HG03439 (cell line): ENCODE measurements at regions not wholly inside any gene's neighbourhood (a gene's known extent, or its start where the extent isn't known, plus 50 kb on each side); places are given as distances from the start of the nearest gene placed in this dataset.
"Not testable (repeated sequence)": the region's sequence is repeated elsewhere in the genome, so short reads cannot be mapped to it uniquely, and the experiment has no call there.

Experiments
- ATAC-seq: cut with Tn5 transposase; IDR thresholded peaks from one replicate; pipeline ENCODE4 v1.9.1; 2021; ENCODE audit warnings: mild to moderate bottlenecking, moderate library complexity; ENCODE audit not compliant: unreplicated experiment

DNA sequence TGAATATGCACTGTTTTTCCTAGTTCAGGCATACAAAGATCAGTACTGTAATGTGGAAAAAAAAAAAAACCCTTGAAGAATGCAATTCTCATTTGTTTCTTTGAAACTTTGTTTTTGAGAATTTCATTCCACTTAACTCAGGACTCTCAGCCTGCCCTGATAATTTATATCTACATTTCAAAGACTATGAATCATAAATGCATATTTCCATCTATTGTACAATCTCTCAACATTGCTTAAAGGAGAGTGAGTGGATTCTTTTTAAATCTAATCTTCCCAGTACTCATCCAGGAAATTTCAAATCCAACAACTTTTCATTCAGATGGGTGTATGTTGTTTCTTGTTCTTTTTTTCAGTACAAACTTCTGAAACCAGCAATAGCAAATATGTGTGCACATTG lies 322.2 kb upstream of the DDI1 start:
- ATAC-seq: no peak

GRCh38 chr11:103716363-103716762 lies 320.1 kb upstream of the DDI1 start:
- no peak for ATAC-seq

GRCh38 chr11:103727262-103727661 lies 309.2 kb upstream of the DDI1 start:
- no peak for ATAC-seq

GRCh38 chr11:103729617-103730016 lies 306.8 kb upstream of the DDI1 start:
- no peak for ATAC-seq

- no peak for ATAC-seq
Observed at GRCh38 chr11:103730131-103730940, 306.1 kb upstream of the DDI1 start.

DNA sequence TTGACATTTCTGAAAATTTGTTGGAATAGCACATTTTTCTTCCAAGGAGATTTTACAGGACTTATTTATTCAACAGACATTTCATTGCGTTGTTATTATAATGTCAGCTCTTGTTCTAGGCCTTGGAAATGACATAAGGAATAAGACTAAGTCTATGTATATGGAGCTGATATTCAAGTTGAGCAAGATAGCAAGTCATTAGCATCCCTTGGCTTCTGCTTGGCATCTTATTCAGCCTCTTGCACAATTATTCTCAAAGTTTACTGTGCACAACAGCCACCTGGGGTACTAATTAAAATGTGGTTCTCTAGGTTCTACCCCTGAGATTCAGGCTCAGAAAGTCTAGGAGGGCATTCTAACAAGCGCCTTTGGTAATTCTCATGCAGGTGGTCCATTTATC lies 304.8 kb upstream of the DDI1 start:
- no peak for ATAC-seq

- ATAC-seq: no peak
Observed at GRCh38 chr11:103733889-103734288, 302.6 kb upstream of the DDI1 start.

GRCh38 chr11:103735497-103736032 lies 300.9 kb upstream of the DDI1 start:
- no peak for ATAC-seq

DNA sequence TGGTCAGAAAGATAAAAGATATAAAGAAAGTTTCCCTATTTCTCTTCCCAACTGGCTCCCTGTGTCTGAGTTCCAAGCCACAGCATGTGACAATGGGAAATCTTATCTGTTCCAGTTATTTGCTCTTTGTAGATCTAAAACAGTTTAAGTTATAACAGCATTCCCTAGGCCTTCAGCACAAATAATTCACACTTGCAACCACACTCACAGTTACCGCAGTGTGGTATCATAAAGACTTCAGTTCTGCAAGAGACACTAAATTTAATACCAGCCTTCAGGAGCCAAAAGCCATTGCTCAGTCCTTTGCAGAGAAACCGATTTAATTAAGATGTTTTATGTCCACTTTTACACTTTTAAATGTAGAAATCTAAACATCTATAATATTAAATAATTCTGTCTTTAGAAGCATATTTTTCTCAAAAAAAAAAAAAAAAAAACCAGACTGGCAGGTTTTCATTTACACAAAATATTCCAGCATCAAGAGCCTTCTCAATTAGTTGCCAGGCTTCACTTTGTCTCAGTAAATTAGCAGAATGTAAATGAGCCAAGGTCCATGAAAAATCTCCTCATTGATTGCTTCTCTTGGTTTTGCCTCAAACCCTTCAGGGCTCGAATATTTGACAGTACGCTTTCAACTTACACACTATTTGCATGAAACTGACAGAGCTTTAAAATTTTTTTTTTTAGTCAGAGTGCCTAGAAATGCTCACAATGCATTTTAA lies 300.0 kb upstream of the DDI1 start:
- no peak for ATAC-seq

GRCh38 chr11:103737037-103737622 lies 299.3 kb upstream of the DDI1 start:
- ATAC-seq: no peak

GRCh38 chr11:103737747-103738146 lies 298.7 kb upstream of the DDI1 start:
- ATAC-seq: no peak

- ATAC-seq: not testable (repeated sequence)
Observed at GRCh38 chr11:103739074-103739796, 297.2 kb upstream of the DDI1 start.

- no peak for ATAC-seq
Observed at GRCh38 chr11:103744496-103745153, 291.8 kb upstream of the DDI1 start.

DNA sequence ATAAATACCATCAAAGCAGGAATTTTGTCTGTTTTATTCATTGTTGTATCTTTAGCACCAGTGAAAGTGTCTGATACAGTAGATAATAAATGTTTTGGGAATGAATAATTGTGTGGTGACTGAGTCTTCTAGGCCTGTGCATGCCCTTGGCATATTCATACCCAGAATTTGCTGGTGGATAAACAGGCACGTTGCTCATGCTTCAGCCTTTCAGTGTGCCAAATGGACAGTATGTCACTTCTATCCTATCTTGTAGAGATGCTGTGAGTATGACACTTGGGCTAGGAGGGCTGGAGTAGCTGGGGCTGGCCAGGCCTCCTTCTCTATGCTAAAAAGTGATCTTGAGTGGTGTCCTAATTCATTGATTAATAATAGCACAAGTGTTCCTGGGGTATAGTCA lies 287.3 kb upstream of the DDI1 start:
- ATAC-seq: no peak

GRCh38 chr11:103768816-103769215 lies 267.6 kb upstream of the DDI1 start:
- ATAC-seq: no peak

GRCh38 chr11:103773059-103773458 lies 263.4 kb upstream of the DDI1 start:
- ATAC-seq: no peak

- ATAC-seq: no peak
Observed at GRCh38 chr11:103773537-103773936, 262.9 kb upstream of the DDI1 start.

- ATAC-seq: no peak
Observed at GRCh38 chr11:103779054-103779453, 257.4 kb upstream of the DDI1 start.

DNA sequence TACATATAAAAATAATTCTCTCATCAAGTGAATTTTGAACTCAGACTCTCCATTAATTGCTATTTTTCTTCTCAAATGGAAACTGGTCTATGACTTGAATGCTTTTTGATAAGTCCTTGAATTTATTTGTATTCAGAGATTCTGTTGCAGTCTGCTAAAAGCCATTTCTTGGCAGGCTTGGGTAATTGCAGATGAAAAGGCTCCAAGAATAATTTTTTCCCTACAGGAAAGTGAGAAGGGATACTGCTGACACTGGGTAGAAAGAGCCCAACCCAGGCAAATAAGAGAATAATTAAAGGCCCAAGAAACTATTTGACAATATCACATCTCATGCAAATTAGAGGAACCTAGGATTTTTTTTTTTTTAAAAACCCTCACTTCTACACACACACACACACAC lies 246.5 kb upstream of the DDI1 start:
- no peak for ATAC-seq

- ATAC-seq: no peak
Observed at GRCh38 chr11:103792981-103793468, 243.4 kb upstream of the DDI1 start.
